ENCODE measurements at regions not wholly inside any gene's neighbourhood (a gene's known extent, or its start where the extent isn't known, plus 50 kb on each side); places are given as distances from the start of the nearest gene placed in this dataset.

- peak; percentile 63 for DNase-seq (ENCODE audit: low read depth)
These were observed 130.0 kb upstream of the TJP1 start for GRCh38 chr15:29952225-29952624.

DNA sequence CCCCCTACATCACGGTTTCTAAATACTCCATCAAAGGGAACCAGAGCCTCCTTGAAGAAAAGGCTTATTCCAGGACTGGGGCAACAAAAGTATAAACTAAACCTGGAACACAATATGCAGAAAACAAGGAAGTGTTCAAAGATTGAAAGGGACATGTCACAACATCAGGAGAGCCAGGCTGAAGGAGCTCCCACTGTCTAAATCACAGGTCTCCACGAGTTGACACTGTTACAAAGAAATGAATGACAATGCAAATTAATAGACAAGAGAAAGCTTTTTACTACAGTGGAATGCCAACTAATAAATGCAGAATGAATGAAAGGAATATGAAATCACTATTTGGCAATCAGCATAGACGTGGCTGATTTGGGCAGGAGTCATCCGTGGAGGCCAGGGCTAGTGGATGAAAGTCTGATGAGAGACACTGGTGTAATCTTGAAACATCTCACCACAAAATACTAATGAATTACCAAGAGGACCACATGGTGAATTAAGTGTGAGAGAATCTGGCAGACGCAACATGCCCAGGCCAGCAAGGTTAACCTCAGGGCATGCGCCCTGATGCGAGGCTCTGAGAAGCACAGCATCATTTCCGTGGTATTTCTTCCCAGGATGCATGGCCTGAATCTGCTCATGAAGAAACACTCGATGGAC, 123.8 kb upstream of the TJP1 start:
- DNase-seq (ENCODE audit: low read depth), result no peak

DNA sequence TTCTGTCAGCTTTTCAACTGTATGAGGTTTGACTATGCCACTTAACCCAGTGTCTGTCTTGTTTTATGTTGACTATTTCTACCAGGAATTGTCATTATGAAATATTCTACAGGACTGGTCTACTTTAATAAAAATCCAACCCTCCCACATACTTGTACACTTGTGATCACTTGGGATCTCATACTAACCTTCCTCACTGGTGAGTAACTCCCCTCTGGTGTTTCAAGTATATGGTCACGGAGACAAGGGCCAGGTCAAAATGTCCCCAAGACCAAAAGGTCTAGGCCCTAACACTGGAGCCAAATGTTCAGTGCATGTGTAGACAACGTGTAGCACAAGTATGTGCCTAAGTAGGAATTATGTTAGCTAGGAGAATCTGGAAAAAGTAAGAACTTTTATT, 122.7 kb upstream of the TJP1 start:
- DNase-seq (ENCODE audit: low read depth), result no peak

GRCh38 chr15:29942548-29942947, 120.3 kb upstream of the TJP1 start:
- no peak for DNase-seq (ENCODE audit: low read depth)

DNA sequence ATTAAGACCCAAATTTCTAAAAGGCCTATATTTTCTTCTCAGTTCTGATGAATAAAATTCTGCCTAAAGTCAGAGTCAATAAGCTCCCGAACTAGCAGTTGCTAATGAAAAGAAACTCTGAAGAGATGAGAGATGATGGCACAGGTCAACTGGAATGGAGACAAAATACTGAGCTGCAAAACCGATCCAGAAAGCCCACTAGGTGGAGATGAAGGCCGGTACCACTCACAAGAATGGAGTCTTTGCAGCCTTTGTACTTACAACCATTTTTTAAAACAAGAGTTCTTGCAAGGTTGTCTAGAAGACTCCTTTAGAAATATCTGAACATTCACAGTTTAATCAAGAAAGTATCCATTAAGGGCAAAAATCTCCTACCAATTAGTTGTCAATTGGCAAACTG, 119.9 kb upstream of the TJP1 start:
- no peak for DNase-seq (ENCODE audit: low read depth)

DNA sequence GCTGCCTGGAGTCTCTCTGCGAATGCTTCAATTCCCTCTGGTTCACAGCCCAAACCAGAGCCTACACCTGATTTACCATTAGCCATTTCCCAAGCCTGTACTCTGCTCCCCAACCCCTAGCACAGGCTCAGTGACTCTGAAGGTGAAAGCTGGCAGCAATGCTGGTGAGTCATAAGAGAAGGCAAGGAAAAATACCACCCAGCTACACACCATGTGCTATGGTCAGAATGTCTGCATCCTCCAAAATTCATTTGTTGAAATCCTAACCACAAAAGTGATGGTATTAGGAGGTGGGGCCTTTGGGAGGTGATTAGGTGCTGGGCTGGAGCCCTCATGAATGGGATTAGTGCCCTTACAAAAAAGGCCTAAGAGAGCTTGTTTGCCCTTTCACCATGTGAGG, 117.1 kb upstream of the TJP1 start:
- peak; percentile 88 for DNase-seq (ENCODE audit: low read depth)

DNA sequence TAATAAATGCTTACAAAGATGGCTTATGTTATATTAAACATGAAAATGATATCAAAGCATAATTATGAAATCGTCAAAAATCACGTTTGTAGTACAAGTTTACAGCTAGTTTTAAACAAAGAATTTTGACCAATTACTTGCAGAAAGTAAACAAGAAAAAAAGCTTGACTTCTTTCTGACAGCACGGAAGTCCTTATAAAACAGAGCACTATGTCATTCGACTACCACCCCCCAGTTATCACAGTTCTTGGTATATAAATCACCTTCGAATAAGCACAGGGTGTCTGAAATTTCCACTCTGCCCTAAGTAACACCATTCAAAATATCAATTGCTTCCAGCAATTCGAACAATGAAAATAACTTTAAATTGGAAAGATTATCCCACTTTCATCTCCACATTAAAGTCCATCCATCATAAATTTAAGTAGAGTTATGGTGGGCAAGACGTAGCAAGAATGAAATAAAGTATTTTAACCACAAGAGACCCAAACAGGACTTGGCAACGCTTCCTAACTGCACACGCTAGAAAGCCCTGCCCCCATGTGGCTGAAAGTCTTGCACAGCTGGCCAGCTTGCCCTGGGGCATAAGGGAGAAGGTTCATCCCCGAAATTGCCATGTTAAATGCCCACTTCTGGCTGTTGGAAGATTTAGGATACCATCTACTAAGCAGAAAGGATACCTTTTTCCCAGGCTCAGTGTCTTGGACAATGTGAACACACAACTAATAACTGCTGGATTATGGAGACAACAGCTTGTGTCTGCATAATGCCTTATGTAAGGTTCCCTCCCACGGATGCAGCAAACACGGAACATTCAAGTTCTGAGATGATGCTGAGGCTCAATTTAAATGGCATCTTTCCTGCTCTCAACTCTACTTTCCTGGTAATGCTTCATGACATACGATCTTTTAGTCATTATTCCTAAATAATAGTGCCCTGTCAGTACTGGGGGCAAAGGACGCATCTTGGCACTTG, 116.4 kb upstream of the TJP1 start:
- DNase-seq (ENCODE audit: low read depth), result no peak

DNA sequence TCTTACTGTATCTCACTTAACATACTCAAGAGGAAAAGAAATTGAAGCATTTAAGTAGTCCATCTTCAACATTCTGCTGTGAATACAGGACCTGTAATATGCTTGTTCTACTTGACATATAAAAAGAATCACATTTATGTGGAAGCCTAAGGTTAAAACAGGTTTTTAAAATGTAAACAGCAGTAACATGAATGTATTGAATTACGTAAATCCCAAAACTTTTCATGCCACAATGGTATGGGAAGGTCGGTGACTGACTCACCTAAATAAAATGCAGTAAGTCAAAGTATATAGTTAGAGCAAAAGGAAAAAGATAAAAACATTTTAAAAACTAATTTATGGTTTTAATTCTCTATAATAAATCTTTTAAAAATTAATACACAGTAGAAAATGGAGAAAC, 115.7 kb upstream of the TJP1 start:
- no peak for DNase-seq (ENCODE audit: low read depth)

GRCh38 chr15:29936353-29937049, 114.2 kb upstream of the TJP1 start:
- peak; percentile 59 for DNase-seq (ENCODE audit: low read depth)

DNA sequence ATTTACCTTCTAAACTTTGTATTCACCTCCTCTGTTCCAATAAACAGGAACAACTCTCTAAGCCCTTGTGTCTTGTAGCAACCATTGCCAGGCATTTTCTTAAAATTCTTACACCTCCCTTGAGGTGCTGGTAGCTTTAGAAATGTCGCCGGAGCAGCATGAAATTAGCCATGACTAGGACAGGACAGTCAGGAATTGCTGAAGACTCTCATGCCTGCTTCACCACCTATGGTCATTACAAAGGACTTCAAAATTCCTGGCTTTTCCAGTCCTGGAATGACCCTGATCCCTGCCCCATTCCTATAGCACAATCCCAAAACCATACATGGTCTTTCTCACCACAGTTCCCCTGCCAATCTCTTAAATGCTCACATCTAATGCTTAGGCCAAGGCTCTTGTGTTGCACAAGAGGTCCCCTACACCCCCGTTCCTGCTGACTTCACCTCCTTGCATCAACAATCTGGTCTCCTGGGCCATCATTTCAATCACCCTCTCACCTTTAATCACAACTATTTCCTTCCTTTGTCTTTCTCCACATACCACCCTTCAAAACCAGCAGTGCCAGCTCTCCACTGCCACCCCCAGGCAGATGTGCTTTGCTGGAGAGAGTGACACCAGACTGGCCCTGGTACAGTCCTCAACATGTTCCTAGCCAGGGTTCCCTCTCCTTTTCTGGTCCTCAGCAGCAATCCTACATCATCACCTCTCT, 113.2 kb upstream of the TJP1 start:
- no peak for DNase-seq (ENCODE audit: low read depth)

DNA sequence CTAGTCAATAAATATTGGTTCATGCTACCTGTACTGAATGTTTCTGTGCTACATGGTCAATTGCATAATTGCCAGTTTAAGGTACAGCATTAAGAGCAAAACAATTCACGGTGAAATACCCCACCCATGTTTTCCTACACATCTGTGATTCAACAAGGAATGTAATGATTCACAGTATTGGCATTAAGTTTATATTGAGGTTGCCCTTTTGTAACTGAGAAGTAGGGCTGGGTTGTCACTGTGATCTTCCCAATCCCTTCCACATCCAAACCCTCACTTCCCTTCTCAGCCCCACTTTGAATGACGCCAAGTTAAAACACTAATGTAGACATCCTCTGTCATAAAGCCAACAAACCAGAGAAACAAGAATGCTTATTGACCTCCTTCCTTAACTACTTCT, 112.0 kb upstream of the TJP1 start:
- DNase-seq (ENCODE audit: low read depth), result peak; percentile 78

- DNase-seq (ENCODE audit: low read depth), result peak; percentile 30
These were observed 111.0 kb upstream of the TJP1 start for GRCh38 chr15:29933042-29933803.

- DNase-seq (ENCODE audit: low read depth), result no peak
These were observed 103.8 kb upstream of the TJP1 start for GRCh38 chr15:29926083-29926388.

- peak; percentile 92 for DNase-seq (ENCODE audit: low read depth)
These were observed 103.2 kb upstream of the TJP1 start for GRCh38 chr15:29925227-29926082.

GRCh38 chr15:29924750-29925149, 102.5 kb upstream of the TJP1 start:
- DNase-seq (ENCODE audit: low read depth), result peak; percentile 84

- DNase-seq (ENCODE audit: low read depth), result no peak
These were observed 99.9 kb upstream of the TJP1 start for GRCh38 chr15:29922191-29922590.

- peak; percentile 81 for DNase-seq (ENCODE audit: low read depth)
These were observed 98.9 kb upstream of the TJP1 start for GRCh38 chr15:29921130-29921601.

DNA sequence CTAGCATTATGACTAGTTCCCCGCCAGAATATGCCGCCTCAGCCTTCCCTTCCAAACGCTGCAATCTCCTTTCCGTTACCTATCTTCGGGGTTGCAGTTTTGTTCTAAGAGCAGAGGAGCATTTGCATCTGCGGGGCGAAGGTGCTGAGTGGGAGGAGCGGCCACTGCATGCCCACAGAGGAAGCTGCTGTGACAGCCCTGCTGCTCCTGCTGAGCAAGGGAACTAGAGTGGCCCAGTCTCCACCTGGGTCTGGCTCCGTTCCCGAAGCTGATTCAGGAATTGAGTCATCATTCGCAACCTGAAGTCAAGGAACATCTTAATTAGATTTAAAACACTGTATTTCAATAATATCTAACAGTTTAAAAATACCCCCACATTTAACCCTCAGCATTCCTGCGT, 98.2 kb upstream of the TJP1 start:
- DNase-seq (ENCODE audit: low read depth), result peak; percentile 91

GRCh38 chr15:29919380-29919881, 97.2 kb upstream of the TJP1 start:
- DNase-seq (ENCODE audit: low read depth), result no peak

Data from renal cortical epithelial cell (primary cell).